SK-N-MC (cell line): ENCODE measurements at regions not wholly inside any gene's neighbourhood (a gene's known extent, or its start where the extent isn't known, plus 50 kb on each side); places are given as distances from the start of the nearest gene placed in this dataset.

Experiments used
- DNase-seq: peaks from one replicate; pipeline ENCODE4 v3.0.0-alpha.2; 2011; ENCODE audit warnings: low read depth, low spot score
- H3K27ac ChIP-seq: fragments of 200-600 bp; sonication (generic); 2 replicates; pipeline ENCODE4 v1.5.1; 2016; ENCODE audit warnings: mixed run types
- H3K36me3 ChIP-seq: fragments of 200-600 bp; sonication (generic); 2 replicates; pipeline ENCODE4 v1.6.1; 2017; ENCODE audit warnings: antibody characterized with exemption, low read length, mixed read lengths; ENCODE audit not compliant: insufficient read depth
- H3K4me3 ChIP-seq: fragments of 200-600 bp; sonication (generic); 2 replicates; pipeline ENCODE4 v1.5.1; 2016
- H3K9ac ChIP-seq: fragments of 200-600 bp; sonication (generic); 2 replicates; pipeline ENCODE4 v1.8.0; 2017; ENCODE audit warnings: mixed run types, mixed read lengths; ENCODE audit not compliant: insufficient read length
- H3K9me3 ChIP-seq: fragments of 200-600 bp; sonication (generic); 2 replicates; pipeline ENCODE4 v1.6.1; 2017; ENCODE audit warnings: low read depth, mild to moderate bottlenecking, antibody characterized with exemption, low read length, moderate library complexity, mixed read lengths
- EZH2 ChIP-seq: fragments of 200-600 bp; sonication (generic); IDR thresholded peaks from one replicate; pipeline ENCODE4 v1.6.1; 2017; ENCODE audit warnings: antibody characterized with exemption
- FOXP2 ChIP-seq: optimal IDR thresholded peaks from 2 replicates; pipeline ENCODE3; 2011; ENCODE audit warnings: mild to moderate bottlenecking, moderate library complexity; ENCODE audit not compliant: insufficient read depth; ENCODE audit errors: extremely low read length, control extremely low read depth
- POLR2AphosphoS5 ChIP-seq: IDR thresholded peaks from 2 replicates; pipeline ENCODE4 v1.6.1; 2012; ENCODE audit warnings: mild to moderate bottlenecking, low read depth, low read length, borderline replicate concordance

GRCh38 chr6:15027472-15027871 is 218.4 kb upstream of the JARID2 start:
- Histone ChIP-seq H3K4me3 (no peak overlapping the region), H3K36me3 (no peaks in the 10 kb centered on the region), H3K9ac (no peak overlapping the region), H3K9me3 (no peaks in the 10 kb centered on the region; the same call in 1 of the 2 replicates), H3K27ac (no peak overlapping the region)
- TF ChIP-seq FOXP2 (no peak), POLR2AphosphoS5 (no peak), EZH2 (no peak)
- DNase-seq, result no peak

- Histone ChIP-seq H3K36me3 (no peaks in the 10 kb centered on the region), H3K9me3 (no peaks in the 10 kb centered on the region; the same call in 1 of the 2 replicates), H3K27ac (no peak overlapping the region), H3K9ac (no peak overlapping the region), H3K4me3 (no peak overlapping the region)
- no peak for DNase-seq
- TF ChIP-seq POLR2AphosphoS5 (no peak), EZH2 (no peak), FOXP2 (no peak)
These were observed 213.9 kb upstream of the JARID2 start for GRCh38 chr6:15032015-15032414.

GRCh38 chr6:15033850-15034203 is 212.0 kb upstream of the JARID2 start:
- no peaks in the 10 kb centered on the region for H3K36me3 ChIP-seq
- no peak for TF ChIP-seq EZH2
- no peak for DNase-seq

GRCh38 chr6:15036690-15037245 is 209.1 kb upstream of the JARID2 start:
- Histone ChIP-seq H3K4me3 (no peak overlapping the region), H3K9ac (no peak overlapping the region), H3K9me3 (no peaks in the 10 kb centered on the region), H3K36me3 (no peaks in the 10 kb centered on the region), H3K27ac (no peak overlapping the region)
- TF ChIP-seq POLR2AphosphoS5 (no peak), EZH2 (no peak)
- no peak for DNase-seq

More at GRCh38 chr6:15033850-15034203, 212.0 kb upstream of the JARID2 start:
- H3K9me3 ChIP-seq, result no peaks in the 10 kb centered on the region
- H3K9ac ChIP-seq, result no peak overlapping the region
- H3K27ac ChIP-seq, result no peak overlapping the region
- H3K4me3 ChIP-seq, result no peak overlapping the region

- Histone ChIP-seq H3K4me3 (no peak overlapping the region), H3K9ac (no peak overlapping the region), H3K9me3 (no peaks in the 10 kb centered on the region), H3K27ac (no peak overlapping the region), H3K36me3 (no peaks in the 10 kb centered on the region)
- DNase-seq, result no peak
- no peak for TF ChIP-seq POLR2AphosphoS5
- TF ChIP-seq FOXP2, result no peak
- no peak for TF ChIP-seq EZH2
These were observed 208.6 kb upstream of the JARID2 start for GRCh38 chr6:15037253-15037652.

GRCh38 chr6:15038013-15038791 is 207.7 kb upstream of the JARID2 start:
- H3K27ac ChIP-seq, result no peak overlapping the region
- no peak overlapping the region for H3K9ac ChIP-seq
- no peak overlapping the region for H3K4me3 ChIP-seq
- TF ChIP-seq FOXP2 (no peak), EZH2 (no peak), POLR2AphosphoS5 (no peak)
- H3K36me3 ChIP-seq, result no peaks in the 10 kb centered on the region
- no peaks in the 10 kb centered on the region for H3K9me3 ChIP-seq
- DNase-seq, result no peak

GRCh38 chr6:15039136-15039535 is 206.7 kb upstream of the JARID2 start:
- TF ChIP-seq EZH2 (no peak), FOXP2 (no peak), POLR2AphosphoS5 (no peak)
- H3K9ac ChIP-seq, result no peak overlapping the region
- no peak for DNase-seq

GRCh38 chr6:15042938-15043337 is 202.9 kb upstream of the JARID2 start:
- no peak overlapping the region for H3K4me3 ChIP-seq
- H3K36me3 ChIP-seq, result no peaks in the 10 kb centered on the region
- no peak for DNase-seq
- H3K9ac ChIP-seq, result no peak overlapping the region
- no peak for TF ChIP-seq FOXP2
- TF ChIP-seq POLR2AphosphoS5, result no peak
- no peak for TF ChIP-seq EZH2
- H3K27ac ChIP-seq, result no peak overlapping the region
- no peaks in the 10 kb centered on the region for H3K9me3 ChIP-seq

More at GRCh38 chr6:15039136-15039535, 206.7 kb upstream of the JARID2 start:
- no peak overlapping the region for H3K27ac ChIP-seq
- no peaks in the 10 kb centered on the region for H3K9me3 ChIP-seq
- no peak overlapping the region for H3K4me3 ChIP-seq
- H3K36me3 ChIP-seq, result no peaks in the 10 kb centered on the region
